DMS153 treated with DMSO at 0.1 percent for 48 hours (cell line): ENCODE measurements at regions not wholly inside any gene's neighbourhood (a gene's known extent, or its start where the extent isn't known, plus 50 kb on each side); places are given as distances from the start of the nearest gene placed in this dataset.

ENCODE experiments used
- DNase-seq: peaks from one replicate; lab custom pipeline; 2025; ENCODE audit not compliant: unreplicated experiment; lab: John Stamatoyannopoulos, UW

DNA sequence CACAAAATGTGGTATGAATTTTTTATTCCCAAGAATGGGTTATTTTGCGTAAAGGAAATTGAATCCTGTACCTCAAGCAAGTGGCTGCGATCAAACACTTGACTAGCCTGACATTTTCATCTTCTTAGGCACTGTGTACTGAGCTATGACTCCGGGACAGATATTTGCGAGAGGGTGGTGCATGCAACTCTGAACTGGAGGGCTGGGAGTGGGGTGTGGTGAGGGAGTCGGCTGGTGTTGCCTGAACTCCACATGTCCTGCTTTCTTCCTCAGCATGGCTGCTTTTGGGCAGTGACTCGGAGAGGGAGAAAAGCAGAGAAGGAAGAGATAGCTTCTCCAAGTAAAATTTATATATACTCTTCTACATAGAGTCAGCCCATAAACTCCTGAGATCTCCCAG, 68.5 kb upstream of the GATB start:
- no peak for DNase-seq

DNA sequence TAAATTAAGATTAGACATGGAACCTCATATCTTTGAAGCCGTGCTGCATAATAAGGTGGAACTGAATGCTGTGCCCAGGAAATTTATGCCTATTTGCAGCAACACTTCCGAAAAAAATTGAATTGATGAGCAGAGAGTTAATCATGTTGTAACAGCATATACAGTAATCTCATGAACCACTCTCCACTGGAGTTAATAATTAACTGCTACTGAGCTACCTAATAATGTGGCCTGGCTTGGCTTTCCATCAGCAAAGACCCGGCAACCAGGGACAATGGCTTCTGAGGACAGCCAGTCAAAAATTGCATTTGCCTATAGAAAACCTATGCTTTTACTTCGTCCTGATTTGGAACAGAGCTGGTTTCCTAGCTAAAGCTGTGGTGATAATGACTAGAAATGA, 63.8 kb upstream of the GATB start:
- DNase-seq: no peak

DNA sequence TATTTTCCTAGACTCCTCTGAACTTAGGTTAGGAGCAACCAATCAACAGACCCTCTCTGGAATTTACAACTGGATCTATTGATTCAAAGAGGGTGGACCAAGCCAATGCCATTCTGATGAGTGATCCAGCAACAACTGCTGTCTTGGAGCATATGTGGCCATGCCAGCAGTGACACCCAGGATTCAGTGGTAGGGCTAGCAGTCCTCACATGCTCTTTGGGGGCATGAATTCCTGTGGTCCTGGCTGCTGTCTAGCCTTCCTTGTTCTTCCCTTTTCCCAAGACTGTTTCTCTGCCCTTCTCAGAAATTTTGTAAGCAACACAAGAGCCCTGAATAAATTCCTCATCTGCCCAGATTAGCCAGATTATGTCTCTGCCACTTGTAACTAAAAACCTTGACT, 61.5 kb upstream of the GATB start:
- no peak for DNase-seq

DNA sequence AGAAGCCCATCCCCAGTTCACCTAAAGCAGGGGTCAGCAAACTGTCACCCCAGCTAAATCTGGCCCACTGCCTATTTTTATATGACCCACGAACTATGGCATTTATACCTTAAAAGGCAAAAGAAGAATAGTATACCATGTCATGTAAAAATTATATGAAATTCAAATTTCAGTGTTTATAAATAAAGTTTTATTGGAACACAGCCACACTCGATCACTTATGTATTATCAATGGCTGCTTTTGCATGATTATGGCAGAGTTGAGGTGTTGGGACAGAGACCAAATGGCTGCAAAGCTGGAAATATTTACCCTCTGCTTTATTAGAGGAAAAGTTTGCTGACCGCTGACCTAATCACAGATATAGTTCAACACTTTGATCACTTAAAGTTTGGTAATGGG, 59.2 kb upstream of the GATB start:
- no peak for DNase-seq

DNA sequence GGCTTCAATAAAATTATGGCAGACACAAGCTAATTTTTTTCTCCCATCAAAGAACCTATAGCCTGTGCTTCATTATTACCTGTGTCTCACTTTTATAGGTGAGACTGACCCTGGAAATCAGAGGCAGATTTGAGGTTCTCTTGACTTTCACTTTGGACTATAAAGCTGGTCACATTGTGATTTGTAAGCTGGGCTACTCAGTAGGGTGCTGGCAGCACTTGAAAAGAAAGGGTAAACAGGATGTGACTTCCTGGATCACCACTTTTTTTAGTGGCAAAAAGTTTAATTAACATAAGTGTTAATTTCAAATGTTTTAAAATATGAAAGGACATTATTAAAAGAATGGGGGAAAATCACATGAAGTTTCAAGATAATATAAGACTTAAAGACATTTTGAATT, 50.6 kb upstream of the GATB start:
- no peak for DNase-seq
